ENCODE measurements at regions not wholly inside any gene's neighbourhood (a gene's known extent, or its start where the extent isn't known, plus 50 kb on each side); places are given as distances from the start of the nearest gene placed in this dataset.

DNA sequence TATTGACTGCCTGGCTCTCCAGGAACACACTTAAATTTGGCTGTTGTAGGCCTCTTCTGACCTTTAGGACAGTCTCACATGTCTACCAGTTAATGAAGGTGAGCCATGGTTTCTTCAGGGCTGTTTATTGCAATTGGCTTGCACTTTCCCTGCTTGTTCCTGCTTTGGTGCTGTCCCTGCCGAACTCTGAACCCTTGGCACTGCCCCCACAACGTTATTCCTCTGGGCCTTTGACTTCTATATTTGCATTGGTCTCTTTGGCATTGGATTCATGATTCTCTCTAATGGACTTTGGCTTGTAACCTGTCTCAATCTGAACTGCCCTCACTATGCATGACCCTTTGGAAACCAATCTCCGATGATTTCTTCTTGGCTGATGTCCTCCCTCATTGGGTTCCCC is 299.4 kb downstream of the UTP18 start:
- TF ChIP-seq, protein P1, sequence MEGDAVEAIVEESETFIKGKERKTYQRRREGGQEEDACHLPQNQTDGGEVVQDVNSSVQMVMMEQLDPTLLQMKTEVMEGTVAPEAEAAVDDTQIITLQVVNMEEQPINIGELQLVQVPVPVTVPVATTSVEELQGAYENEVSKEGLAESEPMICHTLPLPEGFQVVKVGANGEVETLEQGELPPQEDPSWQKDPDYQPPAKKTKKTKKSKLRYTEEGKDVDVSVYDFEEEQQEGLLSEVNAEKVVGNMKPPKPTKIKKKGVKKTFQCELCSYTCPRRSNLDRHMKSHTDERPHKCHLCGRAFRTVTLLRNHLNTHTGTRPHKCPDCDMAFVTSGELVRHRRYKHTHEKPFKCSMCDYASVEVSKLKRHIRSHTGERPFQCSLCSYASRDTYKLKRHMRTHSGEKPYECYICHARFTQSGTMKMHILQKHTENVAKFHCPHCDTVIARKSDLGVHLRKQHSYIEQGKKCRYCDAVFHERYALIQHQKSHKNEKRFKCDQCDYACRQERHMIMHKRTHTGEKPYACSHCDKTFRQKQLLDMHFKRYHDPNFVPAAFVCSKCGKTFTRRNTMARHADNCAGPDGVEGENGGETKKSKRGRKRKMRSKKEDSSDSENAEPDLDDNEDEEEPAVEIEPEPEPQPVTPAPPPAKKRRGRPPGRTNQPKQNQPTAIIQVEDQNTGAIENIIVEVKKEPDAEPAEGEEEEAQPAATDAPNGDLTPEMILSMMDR (IDR thresholded peaks at IDR 0.05; ENCODE audit: low read depth, low read length), result no peak
- TF ChIP-seq POLR2A (IDR thresholded peaks at IDR 0.05; ENCODE audit: extremely low read depth, insufficient read length), result no peak
- no peak for TF ChIP-seq MYC (IDR thresholded peaks at IDR 0.05; ENCODE audit: low read depth, low read length)
- TF ChIP-seq, protein P2, sequence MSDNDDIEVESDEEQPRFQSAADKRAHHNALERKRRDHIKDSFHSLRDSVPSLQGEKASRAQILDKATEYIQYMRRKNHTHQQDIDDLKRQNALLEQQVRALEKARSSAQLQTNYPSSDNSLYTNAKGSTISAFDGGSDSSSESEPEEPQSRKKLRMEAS (IDR thresholded peaks at IDR 0.05; ENCODE audit: low read depth, low read length), result no peak
- no peak for DNase-seq (ENCODE audit: low read depth)
- no peak overlapping the region for H3K4me3 ChIP-seq (ENCODE audit: low read depth, low read length)

DNA sequence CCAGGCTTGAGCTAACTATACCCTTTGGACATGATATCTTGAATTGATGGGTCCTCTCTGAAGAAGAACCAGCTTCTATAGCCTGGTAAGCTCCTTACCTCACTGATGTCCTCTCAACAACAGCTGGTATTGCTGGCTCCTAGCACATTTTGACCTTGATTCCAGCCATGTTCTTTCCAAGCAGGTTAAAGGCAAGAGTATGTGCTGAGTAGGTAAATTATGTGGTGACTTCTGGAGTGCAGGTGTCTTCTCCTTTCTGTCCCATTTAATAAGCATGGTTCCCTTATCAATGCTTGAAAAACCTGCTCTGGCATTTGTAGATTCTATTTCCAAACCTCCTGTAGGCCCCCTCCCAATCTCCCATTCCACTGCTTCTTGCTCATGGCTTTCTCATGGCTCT is 300.1 kb downstream of the UTP18 start:
- H3K4me3 ChIP-seq (ENCODE audit: low read depth, low read length), result no peak overlapping the region
- no peak for DNase-seq (ENCODE audit: low read depth)
- no peak for TF ChIP-seq POLR2A (IDR thresholded peaks at IDR 0.05; ENCODE audit: extremely low read depth, insufficient read length)
- TF ChIP-seq MYC (IDR thresholded peaks at IDR 0.05; ENCODE audit: low read depth, low read length), result no peak
- TF ChIP-seq, protein P2 (IDR thresholded peaks at IDR 0.05; ENCODE audit: low read depth, low read length), result no peak
- TF ChIP-seq, protein P1 (IDR thresholded peaks at IDR 0.05; ENCODE audit: low read depth, low read length), result no peak

DNA sequence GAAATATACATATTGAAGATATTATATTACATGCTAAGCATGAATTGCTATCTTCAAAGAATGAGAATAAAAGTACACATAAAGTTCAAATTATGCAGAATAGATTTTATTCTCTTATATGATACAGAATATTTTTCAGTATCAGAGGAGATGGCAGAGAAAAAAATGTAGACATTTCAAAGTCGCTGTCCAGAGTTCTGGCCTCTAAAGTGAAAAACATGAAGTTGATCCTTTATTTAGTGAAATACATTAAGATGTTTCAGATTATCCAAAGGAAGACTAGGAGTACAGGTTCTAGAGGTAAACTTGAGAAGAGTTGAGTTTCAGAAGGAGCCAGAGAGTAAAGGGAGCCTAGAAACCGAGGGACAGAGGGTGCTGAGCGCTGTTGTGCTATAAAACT is 303.6 kb downstream of the UTP18 start:
- TF ChIP-seq MYC (IDR thresholded peaks at IDR 0.05; ENCODE audit: low read depth, low read length) (no peak), POLR2A (IDR thresholded peaks at IDR 0.05; ENCODE audit: extremely low read depth, insufficient read length) (no peak)
- TF ChIP-seq, protein P1 (IDR thresholded peaks at IDR 0.05; ENCODE audit: low read depth, low read length), result no peak
- TF ChIP-seq, protein P2 (IDR thresholded peaks at IDR 0.05; ENCODE audit: low read depth, low read length), result no peak
- no peak overlapping the region for H3K4me3 ChIP-seq (ENCODE audit: low read depth, low read length)

DNA sequence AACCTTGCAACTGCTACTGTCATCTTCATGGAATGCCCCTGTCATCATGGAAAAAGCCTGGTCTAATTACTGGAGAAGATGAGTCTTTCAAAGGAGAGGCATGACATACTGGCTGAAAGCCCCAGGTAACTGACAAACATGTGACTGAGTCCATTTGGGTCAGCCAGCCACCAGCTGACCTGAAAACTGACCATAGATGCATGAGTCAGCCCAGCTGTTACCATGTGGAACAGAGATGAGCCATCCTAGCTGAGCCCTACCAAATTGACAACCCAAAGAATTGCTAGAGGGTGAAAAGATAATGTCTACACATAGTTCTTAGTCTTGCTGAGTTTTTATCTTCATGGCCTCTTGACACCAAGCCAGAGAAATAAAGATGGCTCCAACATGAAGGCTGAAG is 311.8 kb downstream of the UTP18 start:
- H3K4me3 ChIP-seq (ENCODE audit: low read depth, low read length), result no peak overlapping the region
- TF ChIP-seq, protein P1 (IDR thresholded peaks at IDR 0.05; ENCODE audit: low read depth, low read length), result no peak
- no peak for TF ChIP-seq MYC (IDR thresholded peaks at IDR 0.05; ENCODE audit: low read depth, low read length)
- TF ChIP-seq POLR2A (IDR thresholded peaks at IDR 0.05; ENCODE audit: extremely low read depth, insufficient read length), result no peak
- DNase-seq (ENCODE audit: low read depth), result no peak

More for the DNA sequence above, 303.6 kb downstream of the UTP18 start:
- DNase-seq (ENCODE audit: low read depth), result no peak
